ENCODE measurements at regions not wholly inside any gene's neighbourhood (a gene's known extent, or its start where the extent isn't known, plus 50 kb on each side); places are given as distances from the start of the nearest gene placed in this dataset.
A peak's percentile ranks its signal among the peaks of the same experiment; 100 is the strongest.

- TF ChIP-seq, protein P1, sequence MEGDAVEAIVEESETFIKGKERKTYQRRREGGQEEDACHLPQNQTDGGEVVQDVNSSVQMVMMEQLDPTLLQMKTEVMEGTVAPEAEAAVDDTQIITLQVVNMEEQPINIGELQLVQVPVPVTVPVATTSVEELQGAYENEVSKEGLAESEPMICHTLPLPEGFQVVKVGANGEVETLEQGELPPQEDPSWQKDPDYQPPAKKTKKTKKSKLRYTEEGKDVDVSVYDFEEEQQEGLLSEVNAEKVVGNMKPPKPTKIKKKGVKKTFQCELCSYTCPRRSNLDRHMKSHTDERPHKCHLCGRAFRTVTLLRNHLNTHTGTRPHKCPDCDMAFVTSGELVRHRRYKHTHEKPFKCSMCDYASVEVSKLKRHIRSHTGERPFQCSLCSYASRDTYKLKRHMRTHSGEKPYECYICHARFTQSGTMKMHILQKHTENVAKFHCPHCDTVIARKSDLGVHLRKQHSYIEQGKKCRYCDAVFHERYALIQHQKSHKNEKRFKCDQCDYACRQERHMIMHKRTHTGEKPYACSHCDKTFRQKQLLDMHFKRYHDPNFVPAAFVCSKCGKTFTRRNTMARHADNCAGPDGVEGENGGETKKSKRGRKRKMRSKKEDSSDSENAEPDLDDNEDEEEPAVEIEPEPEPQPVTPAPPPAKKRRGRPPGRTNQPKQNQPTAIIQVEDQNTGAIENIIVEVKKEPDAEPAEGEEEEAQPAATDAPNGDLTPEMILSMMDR (IDR thresholded peaks at IDR 0.05; ENCODE audit: low read depth, low read length) = no peak
- DNase-seq (ENCODE audit: extremely low read depth, low read depth) = no peak
Observed at GRCh38 chr5:156200938-156201787, 125.8 kb upstream of the SGCD start.

DNA sequence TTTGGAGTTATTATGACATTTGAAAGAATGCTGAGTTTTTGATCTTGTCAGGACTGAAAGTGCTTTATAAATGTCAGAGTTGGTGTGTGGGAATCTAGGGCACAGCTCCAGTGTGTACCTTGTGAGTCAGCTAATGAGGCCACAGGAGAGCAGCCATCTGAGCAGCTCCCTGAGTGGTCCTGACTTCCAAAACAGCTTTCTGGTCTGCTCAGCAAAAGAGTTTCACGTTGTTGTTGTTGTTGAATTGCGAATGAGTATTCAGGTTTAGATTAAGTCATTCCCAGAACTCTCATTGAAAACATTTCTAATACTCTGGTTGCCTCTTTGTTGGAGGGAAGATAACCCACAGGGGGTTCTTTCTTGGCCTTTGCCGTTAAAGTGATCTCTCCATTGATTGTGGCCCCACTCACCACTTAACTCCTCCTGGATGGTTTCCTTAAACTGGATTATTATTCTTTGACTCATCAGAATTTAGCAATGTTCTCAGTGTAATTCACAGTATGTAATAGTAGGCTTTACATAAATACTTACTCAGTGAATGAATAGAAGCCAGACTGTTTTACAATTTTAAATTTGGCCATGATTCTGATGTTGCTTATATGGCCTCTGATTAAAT is 125.1 kb upstream of the SGCD start:
- TF ChIP-seq, protein P1 (IDR thresholded peaks at IDR 0.05; ENCODE audit: low read depth, low read length) = no peak

DNA sequence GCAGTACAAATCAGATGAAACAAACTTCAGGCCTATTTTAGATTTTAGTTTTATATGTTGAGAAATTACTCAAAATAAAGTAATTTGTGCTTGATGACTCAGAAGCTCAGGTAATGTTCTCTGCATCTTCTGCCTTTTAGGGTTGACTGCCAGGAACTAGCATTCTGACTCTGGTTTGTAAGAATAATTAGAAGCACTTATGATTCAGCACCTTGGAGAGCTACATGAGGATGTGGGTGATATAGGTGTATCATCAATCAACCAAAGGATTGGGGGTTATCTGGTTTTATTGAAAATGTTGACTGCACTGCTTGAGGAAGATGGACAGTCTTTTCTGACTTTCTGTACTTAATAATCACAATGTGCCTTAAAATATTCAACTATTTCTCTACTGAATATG is 118.7 kb upstream of the SGCD start:
- DNase-seq (ENCODE audit: extremely low read depth, low read depth) = no peak
- TF ChIP-seq, protein P1 (IDR thresholded peaks at IDR 0.05; ENCODE audit: low read depth, low read length) = no peak

More for the DNA sequence above, 125.1 kb upstream of the SGCD start:
- peak; percentile 23 for DNase-seq (ENCODE audit: extremely low read depth, low read depth)

- TF ChIP-seq, protein P1 (IDR thresholded peaks at IDR 0.05; ENCODE audit: low read depth, low read length) = no peak
- DNase-seq (ENCODE audit: extremely low read depth, low read depth) = no peak
Observed at GRCh38 chr5:156218367-156219158, 108.4 kb upstream of the SGCD start.

DNA sequence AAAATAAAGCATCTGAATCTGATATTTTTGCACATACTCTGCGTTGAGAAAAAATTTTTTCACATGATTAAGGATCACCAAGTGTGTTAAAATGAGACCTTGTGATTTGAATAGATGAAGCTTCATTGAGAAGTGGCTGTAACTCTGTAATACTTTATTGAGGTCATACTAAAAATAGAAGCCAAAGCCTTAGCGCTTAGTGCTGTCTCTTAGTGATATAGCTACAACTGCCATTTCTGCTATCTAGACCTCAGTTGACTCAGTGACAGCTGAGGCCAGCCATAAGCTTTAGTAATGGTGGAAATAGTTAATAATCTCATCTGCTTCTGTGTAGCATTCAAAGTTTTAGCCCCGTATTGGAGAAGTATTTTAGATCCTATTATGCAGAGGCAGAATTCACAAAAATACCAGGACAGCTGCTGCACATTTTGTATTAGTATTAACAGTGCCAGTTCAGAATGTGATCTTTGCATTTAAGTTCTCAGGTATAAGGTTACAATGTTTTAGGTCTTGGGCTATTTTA is 107.4 kb upstream of the SGCD start:
- TF ChIP-seq, protein P1 (IDR thresholded peaks at IDR 0.05; ENCODE audit: low read depth, low read length) = no peak
- no peak for DNase-seq (ENCODE audit: extremely low read depth, low read depth)

GRCh38 chr5:156221816-156222215 is 105.1 kb upstream of the SGCD start:
- TF ChIP-seq, protein P1 (IDR thresholded peaks at IDR 0.05; ENCODE audit: low read depth, low read length) = no peak
- DNase-seq (ENCODE audit: extremely low read depth, low read depth) = no peak

All from AG09319 (cell line).